DOHH2 (cell line): ENCODE measurements at regions not wholly inside any gene's neighbourhood (a gene's known extent, or its start where the extent isn't known, plus 50 kb on each side); places are given as distances from the start of the nearest gene placed in this dataset.

Experiments used
- H3F3A ChIP-seq: fragments of 200-600 bp; sonication (generic), shearing (Covaris generic); 2 replicates; pipeline ENCODE4 v1.6.0; 2016; ENCODE audit warnings: antibody characterized with exemption, mild to moderate bottlenecking; ENCODE audit not compliant: control insufficient read depth, insufficient read depth
- H3K27ac ChIP-seq: fragments of 200-600 bp; sonication (generic); 2 replicates; pipeline ENCODE4 v1.5.1; 2014; ENCODE audit warnings: low read depth, mild to moderate bottlenecking, low read length, moderate library complexity
- H3K27me3 ChIP-seq: fragments of 200-600 bp; sonication (generic); 2 replicates; pipeline ENCODE4 v1.6.1; 2014; ENCODE audit warnings: mild to moderate bottlenecking, low read length, mixed read lengths; ENCODE audit not compliant: control insufficient read depth
- H3K36me3 ChIP-seq: fragments of 200-600 bp; sonication (generic); 2 replicates; pipeline ENCODE4 v1.6.1; 2014; ENCODE audit warnings: mild to moderate bottlenecking, low read length, moderate library complexity, mixed read lengths; ENCODE audit not compliant: control insufficient read depth
- H3K4me1 ChIP-seq: fragments of 200-600 bp; sonication (generic); 2 replicates; pipeline ENCODE4 v1.6.1; 2014; ENCODE audit warnings: mild to moderate bottlenecking, low read length, mixed read lengths; ENCODE audit not compliant: control insufficient read depth
- H3K4me2 ChIP-seq: fragments of 200-600 bp; sonication (generic); 2 replicates; pipeline ENCODE4 v1.6.0; 2014; ENCODE audit warnings: mild to moderate bottlenecking, low read length, moderate library complexity
- H3K4me3 ChIP-seq: fragments of 200-600 bp; sonication (generic); 2 replicates; pipeline ENCODE4 v1.5.1; 2014; ENCODE audit warnings: mild to moderate bottlenecking, low read length, mixed read lengths
- H3K79me2 ChIP-seq: fragments of 200-600 bp; sonication (generic); 2 replicates; pipeline ENCODE4 v1.6.1; 2014; ENCODE audit warnings: mild to moderate bottlenecking, low read length, mixed read lengths; ENCODE audit not compliant: control insufficient read depth
- H3K9me2 ChIP-seq: fragments of 200-600 bp; sonication (generic); replicated peaks from 2 replicates; pipeline ENCODE4 v1.6.1; 2014; ENCODE audit warnings: mild to moderate bottlenecking, low read length, mixed read lengths; ENCODE audit not compliant: control insufficient read depth
- H3K9me3 ChIP-seq: fragments of 200-600 bp; sonication (generic); 2 replicates; pipeline ENCODE4 v1.6.1; 2014; ENCODE audit warnings: antibody characterized with exemption, low read length, mixed read lengths; ENCODE audit not compliant: control insufficient read depth, insufficient read depth
- H4K20me1 ChIP-seq: fragments of 200-600 bp; sonication (generic); 2 replicates; pipeline ENCODE4 v1.6.0; 2014; ENCODE audit warnings: low read depth, mild to moderate bottlenecking, antibody characterized with exemption, low read length, moderate library complexity; ENCODE audit not compliant: control insufficient read depth, insufficient read depth
- CTCF ChIP-seq: fragments of 200-600 bp; sonication (generic); IDR thresholded peaks from one replicate; pipeline ENCODE4 v1.5.1; 2014; ENCODE audit warnings: antibody characterized with exemption, mild to moderate bottlenecking, low read depth, low read length; ENCODE audit not compliant: poor library complexity, severe bottlenecking
- EZH2phosphoT487 ChIP-seq: fragments of 200-600 bp; sonication (generic); IDR thresholded peaks from 2 replicates; pipeline ENCODE4 v1.6.1; 2017; ENCODE audit warnings: borderline replicate concordance, mild to moderate bottlenecking, antibody characterized with exemption, low read length, moderate library complexity, mixed read lengths

GRCh38 chr3:25967385-25967784 is 177.5 kb downstream of the OXSM start:
- H4K20me1 ChIP-seq, result no peaks in the 10 kb centered on the region
- H3K27me3 ChIP-seq, result no peaks in the 10 kb centered on the region

GRCh38 chr3:25971736-25972135 is 181.8 kb downstream of the OXSM start:
- H3K9me3 ChIP-seq, result no peaks in the 10 kb centered on the region
- no peaks in the 10 kb centered on the region for H4K20me1 ChIP-seq
- no peaks in the 10 kb centered on the region for H3K4me1 ChIP-seq
- no peaks in the 10 kb centered on the region for H3K9me2 ChIP-seq
- H3K79me2 ChIP-seq, result no peaks in the 10 kb centered on the region
- H3K4me3 ChIP-seq, result no peak overlapping the region
- no peaks in the 10 kb centered on the region for H3K36me3 ChIP-seq
- H3K4me2 ChIP-seq, result no peak overlapping the region
- no peak overlapping the region for H3K27ac ChIP-seq
- H3F3A ChIP-seq, result no peaks in the 10 kb centered on the region
- TF ChIP-seq CTCF, result no peak
- TF ChIP-seq EZH2phosphoT487, result no peak
- no peaks in the 10 kb centered on the region for H3K27me3 ChIP-seq

More at GRCh38 chr3:25967385-25967784, 177.5 kb downstream of the OXSM start:
- no peaks in the 10 kb centered on the region for H3K79me2 ChIP-seq
- H3K4me1 ChIP-seq, result no peaks in the 10 kb centered on the region
- no peak overlapping the region for H3K4me3 ChIP-seq
- TF ChIP-seq CTCF (no peak), EZH2phosphoT487 (no peak)
- no peaks in the 10 kb centered on the region for H3K36me3 ChIP-seq
- H3K27ac ChIP-seq, result no peak overlapping the region
- H3K9me2 ChIP-seq, result no peaks in the 10 kb centered on the region
- H3K9me3 ChIP-seq, result no peaks in the 10 kb centered on the region
- no peaks in the 10 kb centered on the region for H3F3A ChIP-seq
- H3K4me2 ChIP-seq, result no peak overlapping the region

GRCh38 chr3:25973122-25973521 is 183.2 kb downstream of the OXSM start:
- no peaks in the 10 kb centered on the region for H3F3A ChIP-seq
- H3K4me1 ChIP-seq, result no peaks in the 10 kb centered on the region
- TF ChIP-seq EZH2phosphoT487 (no peak), CTCF (no peak)
- H3K79me2 ChIP-seq, result no peaks in the 10 kb centered on the region
- H3K27me3 ChIP-seq, result no peaks in the 10 kb centered on the region
- H3K4me2 ChIP-seq, result no peak overlapping the region
- no peaks in the 10 kb centered on the region for H3K9me3 ChIP-seq
- H3K9me2 ChIP-seq, result no peaks in the 10 kb centered on the region
- no peak overlapping the region for H3K27ac ChIP-seq
- no peaks in the 10 kb centered on the region for H4K20me1 ChIP-seq
- no peak overlapping the region for H3K4me3 ChIP-seq
- H3K36me3 ChIP-seq, result no peaks in the 10 kb centered on the region

- Histone ChIP-seq H3K4me3 (no peak overlapping the region), H3K4me2 (no peak overlapping the region), H3K9me2 (no peaks in the 10 kb centered on the region), H3K79me2 (no peaks in the 10 kb centered on the region), H3K27ac (no peak overlapping the region), H4K20me1 (no peaks in the 10 kb centered on the region), H3K27me3 (no peaks in the 10 kb centered on the region), H3F3A (no peaks in the 10 kb centered on the region), H3K4me1 (no peaks in the 10 kb centered on the region), H3K9me3 (no peaks in the 10 kb centered on the region), H3K36me3 (no peaks in the 10 kb centered on the region)
- no peak for TF ChIP-seq CTCF
- no peak for TF ChIP-seq EZH2phosphoT487
These were observed 192.9 kb downstream of the OXSM start for GRCh38 chr3:25982756-25983155.
